ENCODE measurements at regions not wholly inside any gene's neighbourhood (a gene's known extent, or its start where the extent isn't known, plus 50 kb on each side); places are given as distances from the start of the nearest gene placed in this dataset.

GRCh38 chr2:59149271-59149670 lies 908.1 kb upstream of the FANCL start:
- no peak for FAIRE-seq

DNA sequence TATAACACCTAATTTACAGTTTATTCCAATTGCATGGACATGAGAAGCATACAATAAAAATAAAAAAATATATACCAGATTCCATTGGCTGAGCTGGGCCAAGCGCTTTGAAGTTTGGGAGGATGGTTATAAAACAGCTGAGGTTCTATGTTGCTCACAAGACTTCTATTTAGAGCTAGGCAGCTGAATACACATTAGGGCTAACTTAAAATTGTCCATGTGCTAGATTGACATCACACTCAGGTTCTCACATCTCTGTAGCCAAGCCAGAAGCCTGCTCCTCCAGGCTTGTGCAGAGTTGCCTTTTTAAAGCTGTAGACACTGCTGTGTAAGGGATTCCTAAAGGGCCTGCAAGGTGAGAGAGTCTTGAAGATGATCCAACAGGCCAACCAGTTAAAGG lies 871.1 kb upstream of the FANCL start:
- no peak for FAIRE-seq

- FAIRE-seq, result no peak
Observed at GRCh38 chr2:59096973-59097372, 855.8 kb upstream of the FANCL start.

DNA sequence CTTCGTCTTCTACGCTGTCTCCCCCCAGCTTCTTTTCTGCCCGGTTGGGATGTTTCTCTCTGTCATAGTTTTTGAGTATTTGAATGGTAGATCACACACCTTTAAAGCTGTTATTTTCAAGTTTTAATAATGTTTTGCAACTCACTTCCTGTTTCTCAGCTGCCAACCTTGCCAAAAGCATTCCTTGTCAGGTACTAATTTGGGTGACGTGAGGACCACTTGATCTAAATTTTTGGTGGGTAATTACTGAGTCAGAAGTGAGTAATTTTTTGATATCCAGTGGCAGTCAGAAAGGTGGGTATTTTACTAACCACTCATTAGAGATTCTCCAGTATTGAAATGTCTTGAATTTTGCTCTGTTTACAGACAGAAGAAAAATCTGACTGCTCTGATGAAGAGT lies 852.4 kb upstream of the FANCL start:
- FAIRE-seq, result no peak

- no peak for FAIRE-seq
Observed at GRCh38 chr2:59084326-59084725, 843.2 kb upstream of the FANCL start.

DNA sequence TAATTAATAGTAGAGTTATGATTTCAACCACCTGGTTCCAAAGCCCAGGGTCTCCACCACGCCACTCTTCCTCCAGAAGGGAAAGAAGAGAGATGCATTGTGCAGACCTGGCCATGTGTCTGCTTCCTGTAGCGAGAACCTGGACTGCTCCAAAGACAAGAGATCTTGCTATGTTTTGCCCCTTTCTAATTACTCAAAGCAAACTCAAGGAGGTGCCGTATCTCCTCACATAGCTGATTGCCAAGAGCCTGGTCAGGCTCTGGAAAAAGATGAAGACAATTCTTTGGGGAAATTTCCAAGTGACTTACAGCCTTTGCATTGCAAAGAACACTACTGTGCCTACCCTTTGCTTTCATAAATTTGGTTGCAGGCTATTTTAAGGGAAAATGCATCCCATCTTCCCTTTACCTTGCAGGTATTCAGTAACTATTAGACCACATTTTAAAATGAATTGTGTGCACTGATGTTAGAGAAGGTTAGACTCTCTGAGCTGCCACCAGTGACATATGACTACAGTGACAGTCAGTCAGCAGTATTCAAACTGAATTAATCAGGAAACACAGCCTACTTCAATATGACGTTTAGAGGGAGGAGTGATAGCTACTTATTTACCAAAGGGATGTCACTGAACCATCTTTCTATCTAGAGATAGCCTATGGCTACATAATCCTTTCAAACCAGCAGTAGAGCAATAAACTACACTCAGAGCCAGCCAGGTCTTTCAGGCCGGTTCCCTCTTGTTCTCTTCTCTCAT lies 842.1 kb upstream of the FANCL start:
- FAIRE-seq, result no peak

- FAIRE-seq, result no peak
Observed at GRCh38 chr2:59082657-59083056, 841.5 kb upstream of the FANCL start.

DNA sequence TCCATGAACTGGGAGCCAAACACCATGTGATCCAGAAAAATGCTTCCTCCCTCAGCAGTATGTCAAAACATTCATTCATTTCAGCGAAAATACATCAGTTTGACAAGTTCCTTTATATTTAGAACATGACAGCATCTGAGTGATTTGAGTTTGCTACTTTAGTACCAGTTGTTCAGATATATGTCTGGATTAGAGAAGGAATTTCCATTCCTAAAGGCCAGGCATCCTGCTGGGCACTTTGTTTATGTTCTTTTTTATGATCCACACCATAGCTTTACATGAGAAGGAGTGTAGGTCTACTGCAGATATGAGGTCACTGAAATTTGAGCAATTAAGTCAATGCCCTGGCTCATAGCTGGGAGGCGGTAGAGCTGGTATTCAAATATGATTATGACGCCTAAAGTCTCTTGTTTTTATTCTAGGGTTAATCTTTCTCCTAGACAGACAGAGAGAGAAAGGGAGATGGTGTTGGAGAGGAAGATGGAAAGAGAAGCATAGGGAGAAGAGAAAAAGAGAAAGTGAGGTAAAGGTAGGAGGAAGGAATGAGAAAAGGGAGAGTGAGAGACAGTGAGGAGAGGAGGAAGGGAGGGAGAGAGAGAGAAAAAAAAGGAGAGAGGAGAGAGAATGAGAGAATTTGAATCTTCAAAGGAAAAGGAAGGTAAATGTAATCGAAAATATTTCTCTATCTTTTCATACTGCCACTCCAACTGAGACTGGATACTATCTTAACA lies 839.5 kb upstream of the FANCL start:
- no peak for FAIRE-seq

GRCh38 chr2:59077981-59078531 lies 836.9 kb upstream of the FANCL start:
- no peak for FAIRE-seq

- no peak for FAIRE-seq
Observed at GRCh38 chr2:59077026-59077725, 836.1 kb upstream of the FANCL start.

GRCh38 chr2:59076079-59076619 lies 835.0 kb upstream of the FANCL start:
- FAIRE-seq, result no peak

DNA sequence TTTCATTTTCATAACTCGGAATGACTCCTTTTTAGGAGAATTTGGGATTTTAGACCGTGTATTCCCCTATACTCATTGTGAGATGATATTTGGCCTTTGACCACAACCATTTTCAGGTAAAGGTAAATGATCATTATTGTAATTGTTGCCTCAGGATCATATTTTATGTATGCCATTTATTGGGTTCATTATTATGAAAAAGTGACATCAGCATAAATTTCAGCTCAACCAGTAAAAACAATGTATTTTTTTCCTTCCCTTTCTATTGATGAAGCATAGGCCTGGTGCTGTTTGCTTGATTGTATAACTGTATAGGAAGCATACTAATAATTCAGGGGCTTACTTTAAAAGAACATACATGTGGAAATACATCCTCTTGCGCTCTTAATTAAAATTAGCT lies 832.9 kb upstream of the FANCL start:
- no peak for FAIRE-seq

DNA sequence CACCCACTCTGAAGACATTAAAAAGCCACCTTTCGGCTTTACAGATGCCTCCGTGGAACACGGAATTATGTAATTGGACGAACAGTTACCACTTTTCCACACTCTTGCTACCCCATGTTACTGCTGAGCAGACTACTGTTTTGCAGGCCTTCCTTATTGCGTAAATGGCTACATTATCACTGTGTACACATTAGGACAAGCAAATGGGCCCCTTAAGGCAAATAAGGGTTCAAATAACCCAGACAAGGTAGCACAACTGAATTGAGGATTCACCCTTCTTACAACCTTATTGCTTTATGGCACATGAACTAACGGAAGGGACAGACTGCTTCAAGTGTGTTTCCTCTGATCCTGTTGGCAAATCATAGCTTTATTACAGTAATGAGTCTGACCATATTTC lies 832.2 kb upstream of the FANCL start:
- no peak for FAIRE-seq

DNA sequence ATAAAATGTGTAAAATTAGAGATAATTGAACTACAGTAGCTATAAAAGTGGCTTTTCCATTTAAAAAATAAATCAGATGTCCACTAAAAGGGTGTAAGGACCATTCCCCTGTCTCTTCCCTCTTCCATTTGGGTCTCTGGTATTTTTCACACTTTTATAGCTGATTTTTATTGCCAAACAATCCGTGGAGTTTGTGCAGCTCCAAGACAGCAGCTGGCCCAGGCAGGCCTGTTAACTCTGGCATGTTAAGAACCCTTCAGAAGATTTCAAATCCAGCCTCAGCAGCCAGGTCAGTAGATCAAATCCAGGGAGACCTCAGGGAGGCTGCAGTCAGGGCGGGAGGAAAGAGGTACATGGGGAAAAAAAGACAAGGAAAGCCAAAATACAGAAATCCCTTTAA lies 827.1 kb upstream of the FANCL start:
- FAIRE-seq, result no peak

DNA sequence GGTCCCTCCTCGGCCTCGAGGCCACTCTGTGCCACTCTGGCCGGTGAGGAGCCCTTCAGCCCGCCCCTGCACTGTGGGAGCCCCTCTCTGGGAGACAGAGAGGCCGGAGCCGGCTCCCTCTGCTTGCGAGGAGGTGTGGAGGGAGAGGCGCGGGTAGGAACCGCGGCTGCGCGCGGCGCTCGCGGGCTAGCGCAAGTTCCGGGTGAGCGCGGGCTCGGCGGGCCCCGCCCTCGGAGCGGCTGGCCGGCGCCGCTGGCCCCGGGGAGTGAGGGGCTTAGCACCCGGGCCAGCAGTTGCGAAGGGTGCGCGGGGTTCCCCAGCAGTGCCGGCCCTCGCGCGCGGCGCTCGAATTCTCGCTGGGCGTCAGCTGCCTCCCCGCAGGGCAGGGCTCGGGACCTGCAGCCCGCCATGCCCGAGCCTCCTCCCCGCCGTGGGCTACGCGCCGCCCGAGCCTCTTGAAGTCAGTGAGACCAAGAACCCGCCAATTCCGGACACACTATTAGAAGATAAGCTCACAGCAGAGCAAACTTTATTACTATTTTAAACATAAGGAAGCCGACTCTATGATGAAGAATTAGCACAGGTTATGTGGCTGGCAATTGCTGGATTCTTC lies 825.8 kb upstream of the FANCL start:
- FAIRE-seq, result no peak

DNA sequence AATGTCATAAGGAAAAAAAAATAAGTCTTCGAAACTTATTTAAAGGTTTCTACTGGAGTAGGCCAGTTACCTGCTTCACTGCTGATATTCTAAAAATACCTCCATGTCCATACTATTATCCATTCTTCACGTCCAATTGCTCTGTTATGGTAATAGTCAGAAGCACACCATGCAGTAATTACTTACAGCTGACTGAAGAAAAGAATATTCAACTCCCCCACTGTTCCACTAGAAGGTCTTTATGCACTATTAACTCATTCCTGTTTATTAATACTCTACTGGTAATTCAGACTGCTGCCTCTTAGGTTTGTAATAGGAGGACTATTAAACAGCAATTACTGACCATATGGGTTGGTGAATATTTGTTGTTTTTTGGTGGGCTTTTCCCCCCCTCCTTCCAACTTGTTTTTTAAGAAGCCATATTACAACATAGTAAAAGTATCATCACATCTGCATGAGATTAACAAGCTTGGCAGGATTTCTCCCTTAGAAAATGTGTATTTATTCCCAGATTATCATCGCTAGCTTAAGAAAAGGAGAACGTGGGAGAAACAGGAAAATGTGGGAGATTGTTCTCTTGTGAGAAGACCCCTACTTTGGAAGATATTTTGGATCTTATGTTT lies 806.4 kb upstream of the FANCL start:
- no peak for FAIRE-seq

DNA sequence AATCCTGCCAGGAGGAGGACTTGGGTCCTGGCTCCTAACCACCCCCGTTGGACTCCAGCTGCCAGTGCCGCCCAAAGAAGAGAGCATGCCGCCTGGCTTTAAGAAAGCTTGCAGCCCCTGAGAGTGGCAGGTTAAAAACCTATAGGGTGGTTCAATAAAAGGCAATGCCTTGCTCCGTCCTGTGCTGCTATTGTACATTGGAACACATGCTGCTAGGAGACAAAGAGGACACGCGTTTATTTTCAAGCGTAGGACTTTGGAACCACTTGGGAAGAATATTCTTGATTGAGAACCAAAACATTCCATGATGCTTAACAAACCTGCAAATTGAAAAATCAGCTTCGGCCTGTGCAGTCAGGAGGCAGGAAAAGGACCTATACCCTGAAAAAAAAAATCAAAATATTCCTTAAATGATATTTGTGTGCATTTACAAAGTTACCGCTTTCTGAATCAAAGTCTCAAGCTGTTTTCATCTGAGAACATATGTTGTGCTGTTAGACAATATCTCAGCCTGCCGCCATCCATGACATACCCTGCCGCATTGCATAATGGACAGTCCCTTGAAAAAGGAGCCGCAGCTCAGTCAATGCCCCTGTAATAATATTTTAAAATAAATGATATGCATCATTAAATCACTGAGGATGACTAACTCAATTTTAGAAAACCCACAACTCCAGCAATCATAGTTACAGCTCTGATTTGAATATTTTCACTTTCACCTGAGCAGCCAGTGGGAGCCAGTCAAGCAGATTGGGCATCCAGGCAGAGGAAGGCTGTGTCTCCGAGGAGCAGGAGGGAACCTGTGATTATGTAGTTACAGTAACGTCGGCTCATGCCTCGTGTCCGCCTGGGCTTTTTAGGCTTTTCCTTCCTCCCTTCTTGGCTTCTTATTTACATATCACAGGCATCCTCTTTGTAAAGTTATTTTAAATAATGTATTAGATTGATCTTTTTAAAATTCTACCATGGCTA lies 805.6 kb upstream of the FANCL start:
- FAIRE-seq, result no peak

DNA sequence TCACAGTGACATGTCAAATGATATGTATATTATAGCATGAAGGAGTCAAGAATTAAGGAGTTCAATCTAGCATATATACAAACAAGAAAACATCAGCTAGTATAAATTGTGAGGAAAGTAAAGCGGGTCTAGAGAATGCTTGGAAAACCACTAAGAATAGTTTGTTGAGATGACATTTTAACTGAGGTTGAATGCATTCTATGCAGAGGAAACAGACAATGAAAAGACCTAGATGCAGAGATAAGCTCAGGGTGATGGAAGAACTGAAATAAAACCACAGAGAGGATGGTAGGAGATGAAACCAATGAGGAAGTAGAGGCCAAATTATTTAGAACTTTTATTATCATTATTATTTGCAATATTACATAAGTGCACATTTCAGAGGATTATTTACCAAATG lies 803.6 kb upstream of the FANCL start:
- no peak for FAIRE-seq

DNA sequence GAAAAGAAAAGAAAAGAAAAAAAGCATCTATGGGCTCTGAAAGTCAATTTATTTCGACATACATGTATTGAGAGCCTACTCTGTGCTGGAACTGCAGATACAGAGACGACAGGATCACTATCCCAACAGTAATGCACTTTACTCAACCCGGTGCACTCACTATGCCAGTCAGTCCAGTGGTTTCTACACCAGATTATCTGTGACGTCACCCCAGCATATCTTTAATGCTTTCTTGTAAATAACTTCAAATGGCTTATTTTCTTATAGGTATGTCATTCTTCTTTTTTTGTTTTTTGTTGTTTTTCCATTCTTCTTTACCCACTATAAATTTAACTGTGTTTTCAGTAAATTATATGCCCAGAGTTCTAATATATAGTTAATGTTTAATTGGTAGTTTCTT lies 800.0 kb upstream of the FANCL start:
- FAIRE-seq, result peak; percentile 18

DNA sequence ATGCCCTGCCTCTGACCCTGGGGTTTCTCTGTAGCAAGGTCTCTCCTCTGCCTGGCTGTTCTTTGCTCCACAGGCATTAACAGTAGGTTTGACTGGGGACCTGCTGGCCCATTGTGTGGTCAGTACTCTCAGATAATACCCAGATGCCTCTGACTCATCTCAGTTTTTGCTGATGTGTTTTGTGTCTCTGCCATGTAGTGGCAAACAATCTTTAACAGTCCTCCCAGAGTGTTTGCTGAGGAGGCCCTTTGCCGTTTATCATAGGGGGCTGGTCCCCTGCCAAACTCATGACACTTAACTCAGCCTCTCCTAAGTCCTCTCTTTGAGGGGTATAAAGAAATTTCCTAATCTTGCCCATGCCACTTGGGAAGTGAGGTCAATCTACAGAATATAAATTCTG lies 793.7 kb upstream of the FANCL start:
- no peak for FAIRE-seq

- FAIRE-seq, result no peak
Observed at GRCh38 chr2:59034106-59034505, 793.0 kb upstream of the FANCL start.
